SIG-M5 treated with dmso at 0.1 percent for 504 hours (cell line): ENCODE measurements at regions not wholly inside any gene's neighbourhood (a gene's known extent, or its start where the extent isn't known, plus 50 kb on each side); places are given as distances from the start of the nearest gene placed in this dataset.

Experiments used
- DNase-seq: peaks from one replicate; lab custom pipeline; 2025; ENCODE audit not compliant: unreplicated experiment; lab: John Stamatoyannopoulos, UW

- DNase-seq, result no peak
These were observed 134.6 kb downstream of the VRK1 start for GRCh38 chr14:96931751-96932150.

- DNase-seq, result no peak
These were observed 137.6 kb downstream of the VRK1 start for GRCh38 chr14:96934638-96935330.

GRCh38 chr14:96938946-96939345 lies 141.8 kb downstream of the VRK1 start:
- no peak for DNase-seq

GRCh38 chr14:96940009-96940408 lies 142.8 kb downstream of the VRK1 start:
- no peak for DNase-seq

GRCh38 chr14:96944297-96944696 lies 147.1 kb downstream of the VRK1 start:
- DNase-seq, result no peak

GRCh38 chr14:96945721-96946120 lies 148.5 kb downstream of the VRK1 start:
- DNase-seq, result no peak

GRCh38 chr14:96949594-96949993 lies 152.4 kb downstream of the VRK1 start:
- DNase-seq, result peak; percentile 29

- DNase-seq, result no peak
These were observed 154.3 kb downstream of the VRK1 start for GRCh38 chr14:96951511-96951910.

- no peak for DNase-seq
These were observed 156.1 kb downstream of the VRK1 start for GRCh38 chr14:96953087-96953874.

GRCh38 chr14:96953875-96954185 lies 156.6 kb downstream of the VRK1 start:
- no peak for DNase-seq

- DNase-seq, result no peak
These were observed 159.5 kb downstream of the VRK1 start for GRCh38 chr14:96956464-96957239.

- DNase-seq, result no peak
These were observed 160.9 kb downstream of the VRK1 start for GRCh38 chr14:96958057-96958456.

- no peak for DNase-seq
These were observed 162.8 kb downstream of the VRK1 start for GRCh38 chr14:96959992-96960391.

- DNase-seq, result no peak
These were observed 163.5 kb downstream of the VRK1 start for GRCh38 chr14:96960598-96961116.

- no peak for DNase-seq
These were observed 164.7 kb downstream of the VRK1 start for GRCh38 chr14:96961895-96962294.

GRCh38 chr14:96962337-96962736 lies 165.2 kb downstream of the VRK1 start:
- peak; percentile 61 for DNase-seq

GRCh38 chr14:96964726-96965415 lies 167.7 kb downstream of the VRK1 start:
- no peak for DNase-seq

- DNase-seq, result no peak
These were observed 168.9 kb downstream of the VRK1 start for GRCh38 chr14:96965885-96966595.

- no peak for DNase-seq
These were observed 177.9 kb downstream of the VRK1 start for GRCh38 chr14:96975116-96975515.

GRCh38 chr14:96978525-96979272 lies 181.5 kb downstream of the VRK1 start:
- no peak for DNase-seq
